HG03103 (cell line): ENCODE measurements at regions not wholly inside any gene's neighbourhood (a gene's known extent, or its start where the extent isn't known, plus 50 kb on each side); places are given as distances from the start of the nearest gene placed in this dataset.
"Not testable (repeated sequence)": the region's sequence is repeated elsewhere in the genome, so short reads cannot be mapped to it uniquely, and the experiment has no call there.

Experiments
- ATAC-seq: cut with Tn5 transposase; IDR thresholded peaks from one replicate; pipeline ENCODE4 v1.9.1; 2021; ENCODE audit warnings: low read depth; ENCODE audit not compliant: unreplicated experiment

DNA sequence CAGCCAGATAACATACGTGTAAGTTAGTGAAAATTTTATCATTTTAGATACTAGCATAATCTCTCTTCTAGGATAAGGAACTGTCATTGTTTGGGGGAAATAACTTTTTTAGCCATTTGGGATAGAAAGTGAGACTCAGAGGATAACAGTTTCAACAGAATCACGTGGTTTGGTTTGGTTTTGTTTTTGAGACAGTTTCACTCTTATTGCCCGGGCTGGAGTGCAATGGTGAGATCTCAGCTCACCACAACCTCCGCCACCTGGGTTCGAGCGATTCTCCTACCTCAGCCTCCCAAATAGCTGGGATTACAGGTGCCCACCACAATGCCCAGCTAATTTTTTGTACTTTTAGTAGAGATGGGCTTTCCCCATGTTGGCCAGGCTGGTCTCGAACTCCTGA, 323.2 kb upstream of the MEIS1 start:
- ATAC-seq = no peak

DNA sequence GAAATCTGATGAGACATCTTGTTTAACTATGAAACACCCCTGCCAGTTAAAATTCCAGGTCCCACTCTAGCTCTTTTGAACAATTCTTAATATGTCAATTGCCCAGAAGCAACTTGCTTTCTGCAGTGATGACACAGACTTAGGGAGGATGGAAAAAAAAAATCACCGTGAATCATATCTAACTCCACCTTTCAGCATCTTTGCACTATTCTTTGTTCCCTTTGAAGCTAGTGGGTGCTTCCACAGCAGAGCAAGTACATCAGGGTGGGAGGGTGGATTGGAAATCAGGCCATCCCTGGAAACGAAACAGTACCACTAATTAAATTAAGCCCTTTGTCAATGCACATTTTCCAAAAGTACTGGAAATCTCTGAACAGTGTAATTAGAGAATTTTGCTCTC, 324.3 kb upstream of the MEIS1 start:
- no peak for ATAC-seq

DNA sequence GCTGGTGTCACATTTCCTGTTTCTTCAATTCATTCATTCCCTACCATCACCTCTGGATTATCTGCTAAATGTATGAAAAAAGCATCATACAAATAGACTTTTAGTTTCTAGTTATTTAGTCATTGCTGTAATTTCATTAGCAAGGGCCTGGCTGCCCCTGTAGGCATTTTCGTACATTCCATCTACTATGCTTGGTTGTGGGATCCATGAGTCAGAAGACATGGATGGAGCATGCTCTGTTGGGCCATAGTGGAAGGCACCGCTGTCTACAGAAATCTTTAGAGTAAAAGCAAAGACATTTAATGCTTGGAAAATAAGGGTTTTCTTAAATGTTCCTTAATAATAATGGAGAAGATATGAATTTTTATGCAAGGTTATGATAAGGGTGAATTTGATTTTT, 324.8 kb upstream of the MEIS1 start:
- ATAC-seq = no peak

DNA sequence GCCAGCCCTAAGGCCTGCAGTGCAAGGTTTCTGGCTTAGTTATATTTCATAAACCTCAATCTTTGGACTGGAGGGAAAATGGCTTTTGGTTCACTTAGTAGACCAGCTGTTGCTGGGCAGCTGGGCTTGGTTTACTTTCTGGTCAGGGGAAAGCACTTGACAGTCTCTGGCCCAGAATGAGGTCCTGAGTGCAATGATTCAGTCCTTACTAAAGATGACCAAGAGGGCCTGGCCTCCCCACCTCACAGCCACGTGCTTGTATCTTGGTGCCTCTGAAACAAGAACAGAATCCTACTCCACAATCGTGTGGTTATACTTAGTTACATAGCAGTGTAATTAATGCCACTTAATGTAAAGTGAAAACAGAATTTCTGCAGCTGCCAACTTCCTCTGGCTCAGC, 325.5 kb upstream of the MEIS1 start:
- ATAC-seq = no peak

- no peak for ATAC-seq
Measured at GRCh38 chr2:66105066-66105753, 329.7 kb upstream of the MEIS1 start.

- ATAC-seq = no peak
Measured at GRCh38 chr2:66103581-66103980, 331.3 kb upstream of the MEIS1 start.

DNA sequence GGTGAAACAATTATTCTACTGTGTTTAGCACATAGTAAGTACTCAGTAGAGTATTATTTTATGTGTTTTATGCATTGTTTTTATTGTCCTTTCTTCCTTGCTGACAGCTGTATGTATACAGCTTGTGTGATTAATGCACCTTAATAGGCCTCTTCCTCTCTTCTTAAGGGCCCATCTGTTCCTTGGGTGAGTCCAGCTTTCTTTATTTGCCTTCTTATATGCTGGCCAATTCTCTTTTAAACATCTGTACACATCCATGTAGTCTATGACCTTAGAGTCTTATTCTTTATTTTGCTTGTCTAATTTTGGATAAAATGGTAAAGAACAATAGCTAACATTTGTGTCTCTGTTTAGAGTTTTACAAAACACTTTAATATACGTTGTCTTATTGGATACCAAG, 333.7 kb upstream of the MEIS1 start:
- no peak for ATAC-seq

DNA sequence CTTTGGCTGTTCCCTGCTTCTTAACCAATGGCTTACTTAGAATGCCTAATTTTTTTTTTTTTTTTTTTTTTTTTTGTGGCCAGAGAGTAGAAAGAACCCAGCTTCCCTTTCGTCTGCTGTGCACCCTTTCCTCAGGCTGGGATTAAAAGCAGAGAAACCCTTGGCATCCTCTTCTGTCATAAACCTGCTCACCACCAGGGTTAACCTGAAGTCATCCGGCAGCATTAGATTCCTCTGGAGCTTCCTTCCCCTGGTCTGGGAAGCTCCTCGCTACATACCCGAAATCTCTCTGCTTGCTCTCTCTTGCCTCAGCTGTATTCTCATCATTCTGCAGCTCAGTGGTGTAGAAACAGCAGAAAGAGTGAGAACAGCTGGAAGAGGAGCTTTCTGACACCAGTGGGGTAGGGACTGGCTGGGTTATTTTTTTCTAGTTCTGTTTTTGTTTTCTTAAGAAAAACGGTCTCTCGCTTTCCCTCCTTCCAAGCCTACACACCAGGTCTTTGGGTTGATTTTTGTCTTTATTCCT, 339.0 kb upstream of the MEIS1 start:
- ATAC-seq = no peak

GRCh38 chr2:66094689-66095088, 340.2 kb upstream of the MEIS1 start:
- not testable (repeated sequence) for ATAC-seq

- ATAC-seq = no peak
Measured at GRCh38 chr2:66093371-66093770, 341.6 kb upstream of the MEIS1 start.

DNA sequence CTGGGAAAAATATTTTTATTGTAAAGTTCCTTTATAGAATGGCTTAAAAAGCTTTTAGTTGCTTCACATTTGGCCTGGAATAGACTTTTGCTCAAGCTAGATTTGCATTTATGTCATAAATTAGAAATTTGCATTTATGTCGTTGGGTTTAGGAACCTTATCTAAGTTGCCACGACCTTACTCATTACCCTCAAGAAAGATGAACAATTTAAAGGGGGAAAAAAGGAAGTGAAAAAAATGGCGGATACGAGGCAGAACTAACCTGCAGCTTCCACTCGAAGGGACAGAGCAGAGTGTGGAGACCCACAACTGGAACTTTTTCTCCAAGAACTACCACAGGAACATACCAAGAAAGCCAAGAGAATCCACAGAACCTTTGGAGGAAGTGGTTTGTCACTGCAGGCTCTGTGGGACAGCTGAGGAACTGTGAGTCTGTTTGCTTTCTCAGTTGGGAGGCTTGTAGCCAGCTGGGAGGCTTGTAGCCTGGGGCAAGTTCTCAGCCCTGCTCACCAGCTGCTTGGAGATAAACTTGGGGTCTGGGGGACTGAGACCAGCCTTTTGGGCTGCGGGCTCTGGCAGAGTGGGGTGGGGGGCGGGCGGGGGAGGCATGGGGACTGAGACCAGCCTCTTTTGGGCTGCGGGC, 349.9 kb upstream of the MEIS1 start:
- ATAC-seq = no peak

- no peak for ATAC-seq
Measured at GRCh38 chr2:66082581-66082980, 352.3 kb upstream of the MEIS1 start.

GRCh38 chr2:66080127-66080526, 354.8 kb upstream of the MEIS1 start:
- ATAC-seq = no peak

GRCh38 chr2:66073172-66073571, 361.8 kb upstream of the MEIS1 start:
- ATAC-seq = no peak

DNA sequence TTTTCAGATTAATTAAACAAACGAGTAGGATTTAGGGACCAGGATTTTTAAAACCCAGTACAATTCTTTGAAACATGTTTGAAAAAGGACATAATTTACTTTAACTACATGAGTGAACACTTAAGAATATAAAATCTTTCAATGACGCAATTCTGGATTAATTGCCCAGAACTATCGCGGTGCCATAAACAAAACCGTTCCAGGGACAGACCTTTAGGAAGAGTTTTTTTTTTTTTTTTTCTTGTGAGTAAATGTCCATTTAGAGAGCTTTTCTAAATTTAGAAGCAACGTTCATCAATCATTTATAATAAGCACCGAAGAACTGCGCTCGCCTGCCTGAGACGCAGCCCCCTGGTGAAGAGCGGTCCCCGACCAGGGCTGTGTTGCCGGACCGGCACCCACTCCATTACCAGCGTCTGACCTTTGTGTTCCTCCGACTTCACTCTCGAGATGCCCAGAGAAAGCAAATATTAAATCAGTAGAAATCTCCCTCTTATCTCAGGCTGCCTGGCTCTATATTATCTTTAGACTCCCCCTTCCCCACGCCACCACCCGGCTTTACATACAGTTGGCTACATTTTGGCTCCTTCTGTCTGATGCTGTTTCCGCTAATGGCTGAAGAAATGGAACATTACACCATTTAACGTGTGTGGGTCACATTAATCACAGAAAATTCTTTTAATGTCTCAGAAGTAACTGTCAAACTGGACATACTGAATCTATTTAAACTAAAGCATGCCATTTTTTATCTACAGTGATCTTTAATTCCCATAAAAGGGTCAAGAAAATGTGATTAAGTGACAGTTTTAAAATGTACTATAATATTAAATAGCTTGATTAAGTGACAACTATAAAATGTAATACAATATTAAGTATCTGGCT, 364.0 kb upstream of the MEIS1 start:
- no peak for ATAC-seq

- ATAC-seq = no peak
Measured at GRCh38 chr2:66069937-66070720, 364.8 kb upstream of the MEIS1 start.

- no peak for ATAC-seq
Measured at GRCh38 chr2:66066032-66066431, 368.9 kb upstream of the MEIS1 start.

DNA sequence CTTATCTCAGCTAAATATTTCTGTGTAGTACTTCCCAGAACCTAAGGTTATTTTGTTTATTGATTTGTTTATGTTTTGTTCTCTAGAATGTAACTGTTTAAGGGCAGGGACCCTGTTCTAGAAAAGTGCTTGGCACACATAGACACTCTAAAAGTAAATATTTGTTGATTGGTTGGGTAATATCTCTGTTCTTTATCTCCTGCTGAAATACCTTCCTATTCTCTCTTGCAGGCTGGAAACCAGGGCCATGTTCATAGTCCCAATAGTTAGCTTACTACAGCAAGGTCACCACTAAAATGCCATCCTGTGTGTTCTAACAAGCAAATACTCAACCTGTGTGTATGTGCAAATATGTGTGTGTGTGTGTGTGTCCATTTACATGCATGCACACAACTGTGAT, 375.6 kb upstream of the MEIS1 start:
- no peak for ATAC-seq

- no peak for ATAC-seq
Measured at GRCh38 chr2:66058675-66059074, 376.2 kb upstream of the MEIS1 start.

- no peak for ATAC-seq
Measured at GRCh38 chr2:66057844-66058243, 377.1 kb upstream of the MEIS1 start.

GRCh38 chr2:66050392-66050791, 384.5 kb upstream of the MEIS1 start:
- no peak for ATAC-seq
